ENCODE measurements at regions not wholly inside any gene's neighbourhood (a gene's known extent, or its start where the extent isn't known, plus 50 kb on each side); places are given as distances from the start of the nearest gene placed in this dataset.

DNA sequence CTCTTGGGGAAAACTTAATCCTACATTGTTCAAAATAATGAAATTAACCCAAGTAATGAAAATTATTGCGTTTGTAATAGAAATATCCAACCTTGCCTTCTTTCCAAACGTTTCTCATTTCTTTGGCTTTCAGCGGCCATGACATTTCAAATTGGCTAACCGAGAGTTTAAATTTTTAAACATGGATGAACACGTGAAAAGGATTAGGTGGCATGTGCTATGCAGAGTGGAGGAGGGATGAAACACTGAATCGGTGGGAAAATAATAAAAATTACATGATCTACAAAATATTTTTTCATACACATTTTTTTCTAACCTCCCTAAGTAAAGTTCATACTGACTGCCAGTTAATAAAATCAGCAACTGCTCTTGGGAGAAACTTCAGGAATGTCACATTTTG is 728.4 kb upstream of the PKDCC start:
- TF ChIP-seq CTCF (IDR thresholded peaks at IDR 0.05), result no peak
- no peak for TF ChIP-seq POLR2A (IDR thresholded peaks at IDR 0.05)
- TF ChIP-seq EP300 (IDR thresholded peaks at IDR 0.05), result no peak
- TF ChIP-seq POLR2AphosphoS5 (IDR thresholded peaks at IDR 0.05), result no peak
